ENCODE measurements at regions not wholly inside any gene's neighbourhood (a gene's known extent, or its start where the extent isn't known, plus 50 kb on each side); places are given as distances from the start of the nearest gene placed in this dataset.

DNA sequence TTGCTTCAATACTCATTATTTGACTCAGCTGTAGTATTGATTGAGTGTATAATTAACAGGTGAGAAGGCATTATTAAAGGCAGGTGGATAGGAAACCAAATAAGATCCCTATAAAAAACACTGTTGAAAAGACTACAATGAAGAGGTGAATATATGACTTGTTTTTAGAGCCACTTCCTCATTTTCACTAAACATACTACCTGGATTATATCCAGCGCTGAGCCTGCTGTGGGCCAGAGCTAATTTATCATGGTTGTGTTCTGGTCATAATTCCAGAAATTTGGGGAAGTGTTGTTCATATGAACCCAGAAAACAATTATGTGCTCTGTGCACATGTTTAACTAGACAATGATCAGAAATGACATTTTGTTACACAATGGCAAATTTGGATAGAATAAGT lies 235.3 kb upstream of the MME start:
- TF ChIP-seq, protein P1, sequence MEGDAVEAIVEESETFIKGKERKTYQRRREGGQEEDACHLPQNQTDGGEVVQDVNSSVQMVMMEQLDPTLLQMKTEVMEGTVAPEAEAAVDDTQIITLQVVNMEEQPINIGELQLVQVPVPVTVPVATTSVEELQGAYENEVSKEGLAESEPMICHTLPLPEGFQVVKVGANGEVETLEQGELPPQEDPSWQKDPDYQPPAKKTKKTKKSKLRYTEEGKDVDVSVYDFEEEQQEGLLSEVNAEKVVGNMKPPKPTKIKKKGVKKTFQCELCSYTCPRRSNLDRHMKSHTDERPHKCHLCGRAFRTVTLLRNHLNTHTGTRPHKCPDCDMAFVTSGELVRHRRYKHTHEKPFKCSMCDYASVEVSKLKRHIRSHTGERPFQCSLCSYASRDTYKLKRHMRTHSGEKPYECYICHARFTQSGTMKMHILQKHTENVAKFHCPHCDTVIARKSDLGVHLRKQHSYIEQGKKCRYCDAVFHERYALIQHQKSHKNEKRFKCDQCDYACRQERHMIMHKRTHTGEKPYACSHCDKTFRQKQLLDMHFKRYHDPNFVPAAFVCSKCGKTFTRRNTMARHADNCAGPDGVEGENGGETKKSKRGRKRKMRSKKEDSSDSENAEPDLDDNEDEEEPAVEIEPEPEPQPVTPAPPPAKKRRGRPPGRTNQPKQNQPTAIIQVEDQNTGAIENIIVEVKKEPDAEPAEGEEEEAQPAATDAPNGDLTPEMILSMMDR (IDR thresholded peaks at IDR 0.05; ENCODE audit: insufficient read depth, low read depth, low read length): no peak
- no peak for TF ChIP-seq EZH2 (IDR thresholded peaks at IDR 0.05; ENCODE audit: insufficient read depth, low read length)

All from astrocyte (in vitro differentiated cells and primary cell).